ENCODE measurements at regions not wholly inside any gene's neighbourhood (a gene's known extent, or its start where the extent isn't known, plus 50 kb on each side); places are given as distances from the start of the nearest gene placed in this dataset.

- no peaks in the 10 kb centered on the region for H4K20me1 ChIP-seq (ENCODE audit: insufficient read depth)
- no peak overlapping the region for H3K4me3 ChIP-seq (replicated peaks in 1 of 2; ENCODE audit: low read depth in 1 of 2, low read length in 2 of 2)
- CTCF ChIA-PET = no interaction called here
- no peaks in the 10 kb centered on the region for H3K79me2 ChIP-seq (ENCODE audit: insufficient read depth, low read length)
- H3K27me3 ChIP-seq (ENCODE audit: insufficient read depth, low read length) = no peaks in the 10 kb centered on the region
- TF ChIP-seq EZH2 (IDR thresholded peaks at IDR 0.05) = no peak
- no peak for TF ChIP-seq RAD21 (IDR thresholded peaks at IDR 0.05; ENCODE audit: low read depth)
- no peaks in the 10 kb centered on the region for H3K4me1 ChIP-seq (ENCODE audit: control insufficient read depth in 1 of 2, insufficient read depth in 2 of 2, low read length in 2 of 2)
- no peaks in the 10 kb centered on the region for H3K9me3 ChIP-seq (ENCODE audit: control insufficient read depth in 1 of 2, insufficient read depth in 1 of 2, low read depth in 1 of 2, low read length in 2 of 2)
- no peak for ATAC-seq
- H3K9me2 ChIP-seq (ENCODE audit: insufficient read depth) = no peaks in the 10 kb centered on the region
- no peak overlapping the region for H3K4me2 ChIP-seq (ENCODE audit: low read length)
- no peak overlapping the region for H2AFZ ChIP-seq (ENCODE audit: low read depth, low read length, poor library complexity, severe bottlenecking)
- POLR2A ChIA-PET = no interaction called here
- no TSS peak for BruUV-seq (replicated peaks)
- RAD21 ChIA-PET (ENCODE audit: low non-redundant PET in 1 of 2, low total read pairs in 2 of 2, uncharacterized antibody in 2 of 2, unreplicated experiment in 2 of 2) = interaction anchor here in 1 of 2 experiments (0.5 to 0.6 kb wide), 2 partner anchors 69 to 254 kb away, joined by 3 to 5 read pairs; no protein-coding TSS in a partner anchor
- intact Hi-C loops (cut with micrococcal nuclease) = no loop called here
- H3K27ac ChIP-seq (ENCODE audit: low read depth, low read length) = no peak overlapping the region
- H3K9ac ChIP-seq (ENCODE audit: low read length) = no peak overlapping the region
- H3K36me3 ChIP-seq (ENCODE audit: control insufficient read depth in 1 of 2, insufficient read depth in 2 of 2, low read length in 2 of 2) = no peaks in the 10 kb centered on the region
- DNase-seq (ENCODE audit: low read depth, low spot score) = no peak
These were observed 271.2 kb downstream of the GLI2 start for GRCh38 chr2:121006743-121007489.

DNA sequence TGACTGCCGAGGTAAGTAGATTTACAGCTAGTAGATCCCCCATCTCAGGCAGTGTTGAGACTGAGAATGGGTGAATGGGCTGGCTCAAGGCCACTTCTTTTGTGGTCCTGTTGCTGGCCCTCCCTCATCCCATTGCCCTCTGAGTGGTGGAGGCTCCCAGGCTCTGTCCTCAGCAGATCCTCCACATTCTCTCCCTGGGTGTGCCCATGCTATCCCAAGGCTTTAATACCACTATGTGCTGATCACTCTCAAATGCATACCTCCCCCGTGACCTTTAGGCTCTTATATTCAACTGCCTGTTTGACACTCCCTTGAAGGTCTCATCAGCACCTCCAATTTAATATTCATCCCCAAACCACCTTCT lies 271.8 kb downstream of the GLI2 start:
- no peak for TF ChIP-seq CEBPB (IDR thresholded peaks at IDR 0.05; ENCODE audit: low read depth)
- TF ChIP-seq TCF7L2 (IDR thresholded peaks at IDR 0.05; ENCODE audit: borderline replicate concordance, extremely low read depth, insufficient read depth, insufficient read length) = no peak
- TF ChIP-seq, protein P1, sequence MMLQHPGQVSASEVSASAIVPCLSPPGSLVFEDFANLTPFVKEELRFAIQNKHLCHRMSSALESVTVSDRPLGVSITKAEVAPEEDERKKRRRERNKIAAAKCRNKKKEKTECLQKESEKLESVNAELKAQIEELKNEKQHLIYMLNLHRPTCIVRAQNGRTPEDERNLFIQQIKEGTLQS (IDR thresholded peaks at IDR 0.05) = no peak
- no peak for TF ChIP-seq POLR2A (IDR thresholded peaks at IDR 0.05; ENCODE audit: borderline replicate concordance, extremely low read depth, insufficient read depth, insufficient read length)
- TF ChIP-seq POLR2AphosphoS5 (IDR thresholded peaks at IDR 0.05; ENCODE audit: low read depth, low read length) = no peak
- TF ChIP-seq YY1 (IDR thresholded peaks at IDR 0.05; ENCODE audit: extremely low read depth, insufficient replicate concordance, low read depth, low read length) = no peak
- no peak for TF ChIP-seq SIN3A (IDR thresholded peaks at IDR 0.05; ENCODE audit: low read depth)
- intact Hi-C loops (cut with micrococcal nuclease) = no loop called here
- no peaks in the 10 kb centered on the region for H3K79me2 ChIP-seq (ENCODE audit: insufficient read depth, low read length)
- ATAC-seq = no peak
- H3K4me1 ChIP-seq (ENCODE audit: control insufficient read depth in 1 of 2, insufficient read depth in 2 of 2, low read length in 2 of 2) = no peaks in the 10 kb centered on the region
- H3K4me2 ChIP-seq (ENCODE audit: low read length) = no peak overlapping the region
- ChIA-PET CTCF (no interaction called here), RAD21 (ENCODE audit: low non-redundant PET in 1 of 2, low total read pairs in 2 of 2, uncharacterized antibody in 2 of 2, unreplicated experiment in 2 of 2) (no interaction called here), POLR2A (no interaction called here)
- no TSS peak for BruUV-seq (replicated peaks)
- no peaks in the 10 kb centered on the region for H3K36me3 ChIP-seq (ENCODE audit: control insufficient read depth in 1 of 2, insufficient read depth in 2 of 2, low read length in 2 of 2)
- no peaks in the 10 kb centered on the region for H4K20me1 ChIP-seq (ENCODE audit: insufficient read depth)
- no peak for DNase-seq (ENCODE audit: low read depth, low spot score)
- no peak overlapping the region for H3K27ac ChIP-seq (ENCODE audit: low read depth, low read length)
- H3K4me3 ChIP-seq (replicated peaks in 1 of 2; ENCODE audit: low read depth in 1 of 2, low read length in 2 of 2) = no peak overlapping the region
- no peak overlapping the region for H2AFZ ChIP-seq (ENCODE audit: low read depth, low read length, poor library complexity, severe bottlenecking)
- H3K9me3 ChIP-seq (ENCODE audit: control insufficient read depth in 1 of 2, insufficient read depth in 1 of 2, low read depth in 1 of 2, low read length in 2 of 2) = no peaks in the 10 kb centered on the region
- H3K9ac ChIP-seq (ENCODE audit: low read length) = no peak overlapping the region
- no peaks in the 10 kb centered on the region for H3K27me3 ChIP-seq (ENCODE audit: insufficient read depth, low read length)
- no peaks in the 10 kb centered on the region for H3K9me2 ChIP-seq (ENCODE audit: insufficient read depth)
